PC-9 (cell line): ENCODE measurements at regions not wholly inside any gene's neighbourhood (a gene's known extent, or its start where the extent isn't known, plus 50 kb on each side); places are given as distances from the start of the nearest gene placed in this dataset.
A peak's percentile ranks its signal among the peaks of the same experiment; 100 is the strongest.

Source experiments
- BruUV-seq: library from RNA; stranded (reverse); fragments of 400-500 nt; replicated peaks from 2 replicates; lab custom pipeline; 2021; lab: Mats Ljungman, UMichigan
- CTCF ChIA-PET: fragments of 300-600 bp; sonication (Branson Sonifier 250); formaldehyde crosslinking; loops from one replicate; lab custom pipeline; 2022; ENCODE audit warnings: antibody characterized with exemption; lab: Charles Lee
- POLR2A ChIA-PET: fragments of 300-600 bp; sonication (Branson Sonifier 250); formaldehyde crosslinking; loops from one replicate; lab custom pipeline; 2022; ENCODE audit warnings: antibody characterized with exemption; ENCODE audit not compliant: unreplicated experiment; lab: Charles Lee
- DNase-seq, 2 experiments: peaks; one replicate each; pipeline versions ENCODE4 v3.0.0 to v3.0.0-alpha.2; 2015 to 2022; ENCODE audit warnings: mixed read lengths in 1 of 2
- H2AFZ ChIP-seq: fragments of 200-600 bp; sonication (generic); 2 replicates; pipeline ENCODE4 v1.8.1; 2017; ENCODE audit warnings: antibody characterized with exemption
- H3F3A ChIP-seq: fragments of 200-600 bp; sonication (generic); 2 replicates; pipeline ENCODE4 v1.8.1; 2017; ENCODE audit warnings: antibody characterized with exemption, mild to moderate bottlenecking, low read depth; ENCODE audit not compliant: insufficient read depth
- H3K27ac ChIP-seq: fragments of 200-600 bp; sonication (generic); 2 replicates; pipeline ENCODE4 v1.6.1; 2016; ENCODE audit warnings: mixed run types
- H3K27me3 ChIP-seq: fragments of 200-600 bp; sonication (generic); 2 replicates; pipeline ENCODE4 v1.6.1; 2016; ENCODE audit warnings: low read depth, mixed run types; ENCODE audit not compliant: insufficient read depth
- H3K36me3 ChIP-seq: fragments of 200-600 bp; sonication (generic); 2 replicates; pipeline ENCODE4 v1.6.1; 2016; ENCODE audit warnings: low read depth, mixed run types
- H3K4me1 ChIP-seq: fragments of 200-600 bp; sonication (generic); replicated peaks from 2 replicates; pipeline ENCODE4 v1.6.1; 2016; ENCODE audit warnings: mixed run types; ENCODE audit not compliant: insufficient read depth
- H3K4me2 ChIP-seq: fragments of 200-600 bp; sonication (generic); 2 replicates; pipeline ENCODE4 v1.6.1; 2017; ENCODE audit warnings: mixed run types
- H3K4me3 ChIP-seq: fragments of 200-600 bp; sonication (generic); 2 replicates; pipeline ENCODE4 v1.6.1; 2016; ENCODE audit warnings: mixed run types
- H3K79me2 ChIP-seq: fragments of 200-600 bp; sonication (generic); 2 replicates; pipeline ENCODE4 v1.6.1; 2017; ENCODE audit warnings: low read depth, mixed run types
- H3K9me2 ChIP-seq: fragments of 200-600 bp; sonication (generic); 2 replicates; pipeline ENCODE4 v1.8.1; 2017; ENCODE audit warnings: mild to moderate bottlenecking; ENCODE audit not compliant: insufficient read depth
- H3K9me3 ChIP-seq: fragments of 200-600 bp; sonication (generic); 2 replicates; pipeline ENCODE4 v1.8.1; 2016; ENCODE audit warnings: low read depth; ENCODE audit not compliant: insufficient read depth
- H4K20me1 ChIP-seq: fragments of 200-600 bp; sonication (generic); 2 replicates; pipeline ENCODE4 v1.8.1; 2017; ENCODE audit not compliant: insufficient read depth
- EZH2 ChIP-seq: fragments of 200-600 bp; sonication (generic); IDR thresholded peaks from 2 replicates; pipeline ENCODE4 v1.8.0; 2017; ENCODE audit warnings: antibody characterized with exemption, low read depth
- intact Hi-C: fragments of 100-400 bp; cut with micrococcal nuclease; formaldehyde crosslinking; loops from one replicate; pipeline ENCODE4 v1.10.0; 2022; ENCODE audit not compliant: unreplicated experiment
- TF ChIP-seq, protein P1 (sequence below): fragments of 200-600 bp; sonication (generic); conservative IDR thresholded peaks from 2 replicates; pipeline ENCODE4 v1.6.1; 2017; ENCODE audit warnings: mixed run types, antibody characterized with exemption, mild to moderate bottlenecking, moderate library complexity

DNA sequence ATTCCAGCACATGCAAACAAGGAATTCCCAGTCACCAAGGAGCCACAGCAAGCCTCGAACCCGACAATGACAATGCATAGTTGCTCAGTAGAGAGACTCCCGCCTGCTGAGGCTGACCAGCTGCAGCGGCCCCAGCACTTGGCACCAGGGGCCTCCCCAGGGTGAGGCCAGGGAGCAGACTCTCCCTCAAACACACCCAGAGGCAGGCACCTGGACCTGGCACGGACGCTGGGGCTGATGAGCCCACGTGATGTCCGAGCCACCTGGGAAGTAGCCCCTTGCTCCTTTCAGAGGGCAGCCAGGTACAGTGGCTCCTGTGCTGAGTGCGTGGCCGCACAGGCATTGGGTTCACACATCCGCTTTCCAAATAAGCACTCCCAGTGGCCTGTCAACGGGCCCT, 315.9 kb upstream of the TGFBR2 start:
- Histone ChIP-seq H3K9me2 (no peaks in the 10 kb centered on the region), H3K9me3 (no peaks in the 10 kb centered on the region; the same call in 1 of the 2 replicates), H3K27me3 (no peaks in the 10 kb centered on the region), H3K4me3 (no peak overlapping the region), H4K20me1 (no peaks in the 10 kb centered on the region), H3K4me1 (0 out of 2 replicates have a peak, but pooled peaks cover 10% of the 10 kb centered on the region), H3K36me3 (no peaks in the 10 kb centered on the region), H3K4me2 (no peak overlapping the region), H3K27ac (no peak overlapping the region), H2AFZ (no peak overlapping the region), H3F3A (no peaks in the 10 kb centered on the region), H3K79me2 (no peaks in the 10 kb centered on the region)
- no peak for TF ChIP-seq EZH2
- TF ChIP-seq, protein P1, sequence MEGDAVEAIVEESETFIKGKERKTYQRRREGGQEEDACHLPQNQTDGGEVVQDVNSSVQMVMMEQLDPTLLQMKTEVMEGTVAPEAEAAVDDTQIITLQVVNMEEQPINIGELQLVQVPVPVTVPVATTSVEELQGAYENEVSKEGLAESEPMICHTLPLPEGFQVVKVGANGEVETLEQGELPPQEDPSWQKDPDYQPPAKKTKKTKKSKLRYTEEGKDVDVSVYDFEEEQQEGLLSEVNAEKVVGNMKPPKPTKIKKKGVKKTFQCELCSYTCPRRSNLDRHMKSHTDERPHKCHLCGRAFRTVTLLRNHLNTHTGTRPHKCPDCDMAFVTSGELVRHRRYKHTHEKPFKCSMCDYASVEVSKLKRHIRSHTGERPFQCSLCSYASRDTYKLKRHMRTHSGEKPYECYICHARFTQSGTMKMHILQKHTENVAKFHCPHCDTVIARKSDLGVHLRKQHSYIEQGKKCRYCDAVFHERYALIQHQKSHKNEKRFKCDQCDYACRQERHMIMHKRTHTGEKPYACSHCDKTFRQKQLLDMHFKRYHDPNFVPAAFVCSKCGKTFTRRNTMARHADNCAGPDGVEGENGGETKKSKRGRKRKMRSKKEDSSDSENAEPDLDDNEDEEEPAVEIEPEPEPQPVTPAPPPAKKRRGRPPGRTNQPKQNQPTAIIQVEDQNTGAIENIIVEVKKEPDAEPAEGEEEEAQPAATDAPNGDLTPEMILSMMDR = no peak
- BruUV-seq = no TSS peak
- no peak for DNase-seq
- ChIA-PET POLR2A (no interaction called here), CTCF (no interaction called here)
- intact Hi-C loops = no loop called here

DNA sequence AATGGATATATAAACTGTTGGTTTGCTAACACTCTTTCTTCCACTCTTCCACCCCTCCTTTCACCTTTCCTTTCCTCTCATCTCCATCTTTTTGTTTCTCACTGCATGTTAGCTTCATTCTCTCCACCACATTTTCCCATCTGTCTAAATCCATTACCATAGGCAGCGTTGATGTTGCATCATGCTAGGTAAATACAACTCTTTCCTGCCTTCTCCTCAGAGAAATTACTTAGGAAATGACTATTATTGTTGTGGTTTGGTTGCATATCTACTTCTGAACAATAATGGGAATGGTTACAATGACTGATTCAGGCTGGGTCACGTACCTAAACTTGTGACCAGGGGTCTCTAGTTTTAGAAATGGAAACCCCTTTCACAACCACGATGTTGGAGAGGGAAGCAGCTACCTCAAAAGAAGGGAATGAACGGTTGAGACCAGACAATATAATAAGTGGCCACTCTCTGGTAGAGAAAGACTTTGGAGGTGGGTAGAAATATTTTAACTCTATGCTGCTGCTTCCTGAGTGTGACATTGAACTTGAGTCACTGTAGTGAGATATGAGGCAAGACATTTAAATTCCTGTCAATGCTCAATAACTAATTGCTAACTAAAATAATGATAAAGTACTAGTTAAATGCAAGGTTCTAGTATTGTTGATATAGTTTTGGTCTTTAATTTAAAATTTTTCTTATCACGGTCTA, 314.1 kb upstream of the TGFBR2 start:
- H3F3A ChIP-seq = no peaks in the 10 kb centered on the region
- no peak overlapping the region for H2AFZ ChIP-seq
- ChIA-PET CTCF (interaction anchor here (0.5 kb wide), 1 partner anchor 164 kb away, joined by 6 read pairs; no protein-coding TSS in a partner anchor), POLR2A (no interaction called here)
- intact Hi-C loops = no loop called here
- no peak overlapping the region for H3K4me2 ChIP-seq
- 0 out of 2 replicates have a peak overlapping the region, but pooled peaks have one; percentile 6 for H3K27ac ChIP-seq
- H3K79me2 ChIP-seq = no peaks in the 10 kb centered on the region
- 0 out of 2 replicates have a peak, but pooled peaks cover 10% of the 10 kb centered on the region for H3K4me1 ChIP-seq
- H3K9me2 ChIP-seq = no peaks in the 10 kb centered on the region
- H3K4me3 ChIP-seq = no peak overlapping the region
- H3K36me3 ChIP-seq = no peaks in the 10 kb centered on the region
- no peaks in the 10 kb centered on the region; the same call in 1 of the 2 replicates for H3K9me3 ChIP-seq
- DNase-seq = no peak
- H3K27me3 ChIP-seq = no peaks in the 10 kb centered on the region
- BruUV-seq = no TSS peak
- H4K20me1 ChIP-seq = no peaks in the 10 kb centered on the region
- no peak for TF ChIP-seq EZH2
- TF ChIP-seq, protein P1 = no peak

DNA sequence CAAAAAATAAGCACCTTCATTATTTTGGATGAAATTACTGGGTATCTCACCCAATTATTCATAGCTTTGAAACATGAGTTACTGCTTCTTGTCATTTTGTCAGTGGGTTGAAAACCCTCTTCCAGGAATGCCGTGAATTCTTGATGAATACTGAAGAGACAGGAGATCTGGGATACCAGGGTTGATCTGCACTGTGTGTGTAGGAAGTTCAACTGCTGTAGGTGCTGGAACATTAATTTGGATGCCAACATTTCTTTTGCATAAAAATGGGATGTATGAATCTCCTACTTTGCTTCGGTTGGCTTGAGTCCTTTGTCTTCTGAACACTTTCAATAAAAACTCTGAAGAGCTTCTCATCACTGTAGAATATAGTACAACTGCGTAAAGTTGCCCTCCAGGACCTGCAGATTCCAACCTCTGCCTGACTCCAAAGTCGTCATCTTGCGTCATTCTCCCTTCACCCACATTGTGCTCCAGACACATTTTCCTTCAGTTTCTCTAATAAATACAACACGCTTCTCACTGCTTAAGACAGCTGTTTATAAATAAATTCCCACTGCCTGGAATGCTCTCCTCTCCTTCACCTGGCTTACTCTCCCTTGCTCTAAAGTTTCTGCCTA, 312.7 kb upstream of the TGFBR2 start:
- intact Hi-C loops = no loop called here

More for the DNA sequence above, 312.7 kb upstream of the TGFBR2 start:
- no TSS peak for BruUV-seq
- H3F3A ChIP-seq = no peaks in the 10 kb centered on the region
- H3K9me2 ChIP-seq = no peaks in the 10 kb centered on the region
- TF ChIP-seq EZH2 = no peak
- TF ChIP-seq, protein P1 = no peak
- POLR2A ChIA-PET = no interaction called here
- no peaks in the 10 kb centered on the region for H3K27me3 ChIP-seq
- DNase-seq = no peak
- H3K36me3 ChIP-seq = no peaks in the 10 kb centered on the region
- no peaks in the 10 kb centered on the region for H4K20me1 ChIP-seq
- no peak overlapping the region for H3K4me3 ChIP-seq
- H3K4me2 ChIP-seq = no peak overlapping the region
- no peaks in the 10 kb centered on the region; the same call in 1 of the 2 replicates for H3K9me3 ChIP-seq
- CTCF ChIA-PET = no interaction called here
- no peaks in the 10 kb centered on the region for H3K79me2 ChIP-seq
- H2AFZ ChIP-seq = no peak overlapping the region
- H3K4me1 ChIP-seq = 0 out of 2 replicates have a peak, but pooled peaks cover 10% of the 10 kb centered on the region
- H3K27ac ChIP-seq = no peak overlapping the region
